ENCODE measurements at regions not wholly inside any gene's neighbourhood (a gene's known extent, or its start where the extent isn't known, plus 50 kb on each side); places are given as distances from the start of the nearest gene placed in this dataset.

- no peak for DNase-seq (ENCODE audit: low read depth)
- no peak overlapping the region for H3K4me3 ChIP-seq (ENCODE audit: low read length)
- no peak for TF ChIP-seq CTCF (conservative IDR thresholded peaks at IDR 0.05; ENCODE audit: low read length)
Measured at GRCh38 chr4:8745826-8746225, 125.8 kb downstream of the HMX1 start.

DNA sequence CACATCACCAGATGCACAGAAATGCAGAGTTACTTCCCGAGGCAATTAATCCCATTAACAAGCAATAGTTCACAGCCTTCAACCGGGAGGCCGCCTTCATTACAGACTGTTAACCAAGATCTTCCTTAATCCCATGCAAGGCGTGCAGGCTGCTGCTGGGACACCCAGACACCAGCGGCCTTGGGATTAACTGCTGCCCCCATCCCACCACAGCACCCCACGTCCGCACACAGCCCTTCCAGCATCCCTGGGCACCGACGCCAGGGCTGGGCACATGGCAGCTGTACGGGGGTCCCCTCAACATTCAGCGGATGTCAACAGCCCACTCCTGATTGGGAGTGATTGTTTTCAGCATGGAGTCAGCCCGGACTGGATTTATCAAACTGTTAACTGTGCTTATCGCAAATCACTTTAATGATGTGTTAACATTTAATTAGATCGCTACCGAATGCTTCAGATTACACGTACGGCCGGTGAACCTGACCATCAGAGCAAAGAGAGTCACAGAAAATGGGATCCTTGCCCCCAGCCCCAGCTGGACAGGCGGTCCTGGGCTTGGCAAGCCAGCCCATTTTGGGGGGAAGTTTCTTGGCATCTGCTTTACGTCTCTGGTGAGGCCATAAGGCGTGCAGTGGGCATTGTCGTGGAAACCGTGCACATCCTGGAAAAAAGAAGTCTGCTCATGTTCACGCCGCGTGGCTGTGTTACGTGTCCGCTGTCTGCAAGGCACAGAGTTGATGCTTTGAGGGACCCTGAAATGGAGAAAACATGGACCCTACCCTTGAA, 126.4 kb downstream of the HMX1 start:
- no peak overlapping the region for H3K4me3 ChIP-seq (ENCODE audit: low read length)
- DNase-seq (ENCODE audit: low read depth), result no peak
- no peak for TF ChIP-seq CTCF (conservative IDR thresholded peaks at IDR 0.05; ENCODE audit: low read length)

GRCh38 chr4:8744083-8744805, 127.4 kb downstream of the HMX1 start:
- no peak overlapping the region for H3K4me3 ChIP-seq (ENCODE audit: low read length)
- no peak for TF ChIP-seq CTCF (conservative IDR thresholded peaks at IDR 0.05; ENCODE audit: low read length)
- DNase-seq (ENCODE audit: low read depth), result no peak

DNA sequence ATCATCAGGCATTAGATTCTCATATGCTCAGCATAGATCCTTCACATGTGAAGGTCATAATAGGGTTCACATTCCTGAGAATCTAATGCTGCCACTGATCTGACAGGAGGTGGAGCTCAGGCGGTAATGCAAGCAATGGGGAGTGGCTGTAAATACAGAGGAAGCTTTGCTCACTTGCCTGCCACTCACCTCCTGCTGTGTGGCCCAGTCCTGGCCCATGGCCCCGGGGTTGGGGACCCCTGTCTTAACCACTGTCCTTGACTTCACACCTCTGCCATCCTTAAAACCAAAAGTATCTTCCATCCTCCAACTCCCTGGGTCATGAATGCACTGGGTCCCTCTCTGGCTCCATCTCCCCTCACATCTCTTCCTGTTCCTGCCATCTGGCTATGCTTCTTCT, 129.1 kb downstream of the HMX1 start:
- H3K4me3 ChIP-seq (ENCODE audit: low read length), result no peak overlapping the region
- no peak for DNase-seq (ENCODE audit: low read depth)
- TF ChIP-seq CTCF (conservative IDR thresholded peaks at IDR 0.05; ENCODE audit: low read length), result no peak

GRCh38 chr4:8741513-8742226, 130.0 kb downstream of the HMX1 start:
- no peak overlapping the region for H3K4me3 ChIP-seq (ENCODE audit: low read length)
- no peak for DNase-seq (ENCODE audit: low read depth)
- TF ChIP-seq CTCF (conservative IDR thresholded peaks at IDR 0.05; ENCODE audit: low read length), result no peak

GRCh38 chr4:8740666-8741395, 130.8 kb downstream of the HMX1 start:
- no peak overlapping the region for H3K4me3 ChIP-seq (ENCODE audit: low read length)
- TF ChIP-seq CTCF (conservative IDR thresholded peaks at IDR 0.05; ENCODE audit: low read length), result no peak
- no peak for DNase-seq (ENCODE audit: low read depth)
